Tongue (tissue), 1 donor: ENCODE measurements at regions not wholly inside any gene's neighbourhood (a gene's known extent, or its start where the extent isn't known, plus 50 kb on each side); places are given as distances from the start of the nearest gene placed in this dataset.

Experiments
- DNase-seq: peaks from one replicate; pipeline ENCODE4 v3.0.0-alpha.2; 2015

DNA sequence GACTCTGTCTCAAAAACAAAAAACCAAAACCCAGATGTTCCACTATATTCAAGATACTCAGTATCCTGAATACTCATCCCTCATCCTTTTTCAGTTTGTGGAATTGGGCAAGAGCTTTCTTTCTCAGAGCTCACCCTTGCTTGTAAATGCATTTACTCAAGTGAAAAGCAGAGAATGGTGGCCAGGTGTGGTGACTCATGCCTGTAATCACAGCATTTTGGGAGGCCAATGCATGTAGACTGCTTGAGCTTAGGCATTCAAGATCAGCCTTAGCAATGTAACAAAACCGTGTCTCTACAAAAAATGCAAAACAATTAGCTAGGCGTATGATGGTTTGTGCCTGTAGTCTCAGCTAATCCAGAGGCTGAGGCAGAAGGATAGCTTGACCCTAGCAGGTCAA is 553.2 kb upstream of the AMELY start:
- DNase-seq: no peak

DNA sequence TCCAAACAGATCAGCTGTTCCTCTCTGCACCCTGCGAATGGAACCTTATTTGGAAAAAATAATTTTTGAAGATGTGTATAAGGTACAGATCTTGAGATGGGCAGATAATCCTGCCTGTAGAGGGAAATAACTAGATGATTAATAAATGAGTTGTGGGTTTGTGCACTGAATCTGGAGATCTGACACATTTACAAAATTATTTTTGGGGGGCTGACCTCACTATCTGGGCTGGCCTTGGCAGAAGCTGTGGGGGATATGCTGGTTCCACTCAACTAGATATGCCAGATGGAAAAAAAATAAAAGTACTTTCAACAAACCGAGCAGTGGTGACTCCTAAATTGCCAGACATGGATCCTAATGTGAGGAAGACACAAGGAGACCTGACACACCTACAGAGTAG is 552.2 kb upstream of the AMELY start:
- no peak for DNase-seq

DNA sequence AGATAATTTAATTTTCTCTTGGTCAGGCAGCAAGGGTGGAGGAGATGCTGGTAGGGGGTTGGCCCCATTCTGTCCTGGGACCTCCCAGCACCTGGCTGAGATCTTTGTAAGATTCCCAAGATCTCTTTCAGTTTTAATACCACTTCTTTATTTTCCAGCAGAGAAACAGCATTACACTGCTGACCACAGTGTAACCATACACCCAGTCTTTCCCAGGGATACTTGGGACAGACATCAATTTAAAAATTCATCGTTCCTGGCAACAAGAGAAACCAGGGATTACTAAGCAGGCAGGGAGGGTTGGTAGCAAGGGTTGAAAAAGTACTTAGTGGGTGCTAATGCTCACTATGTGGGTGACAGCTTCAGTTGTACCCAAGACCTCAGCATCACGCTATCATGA is 551.6 kb upstream of the AMELY start:
- no peak for DNase-seq

DNA sequence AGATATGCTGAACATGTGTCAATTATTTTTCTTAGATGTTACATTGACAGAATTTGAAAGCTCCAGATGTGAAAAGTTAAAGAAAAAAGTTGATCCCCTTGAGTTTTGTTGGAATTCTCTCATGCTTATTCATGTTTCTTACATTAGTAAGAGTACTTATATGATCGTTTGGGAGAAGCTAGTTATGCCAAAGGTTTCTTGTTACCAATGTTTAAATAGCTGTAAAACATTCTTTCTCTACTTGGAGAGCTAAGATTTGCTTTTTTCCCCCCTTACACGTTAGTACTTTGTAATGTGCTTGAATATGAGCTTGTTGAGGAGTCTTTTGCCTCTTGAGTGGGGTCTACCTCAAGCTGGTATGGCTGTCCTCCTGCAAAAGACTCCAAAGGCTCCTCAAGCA is 551.1 kb upstream of the AMELY start:
- peak; percentile 40 for DNase-seq

DNA sequence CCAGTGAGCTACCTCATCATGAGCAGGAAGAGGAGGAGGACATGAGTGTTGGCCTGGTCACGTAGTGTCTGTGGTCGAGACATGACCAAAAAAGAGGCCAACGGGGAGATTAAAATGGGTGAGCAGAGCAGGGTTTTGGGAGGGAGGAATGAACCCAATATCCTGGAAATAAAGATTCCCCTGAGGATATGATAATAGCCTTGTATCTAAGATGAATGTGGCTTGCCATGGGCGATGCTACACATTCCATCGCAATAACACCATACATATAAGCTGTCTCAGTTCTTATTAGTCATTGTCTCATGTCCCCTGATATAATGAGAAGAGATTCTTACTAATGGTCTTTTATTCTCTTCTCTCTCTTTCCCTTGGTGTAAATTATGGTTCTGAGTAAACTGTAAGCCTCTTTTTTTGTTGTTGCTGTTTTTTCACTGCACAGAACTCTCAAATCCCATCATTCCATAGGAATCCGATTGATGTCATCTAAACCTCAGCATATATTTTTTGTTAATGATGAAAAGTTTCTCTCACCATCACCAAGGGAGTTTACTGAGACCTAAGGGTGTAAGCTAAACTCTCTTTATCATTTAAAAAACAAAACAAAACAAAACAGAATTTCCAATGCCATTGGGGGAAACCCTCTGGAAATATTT is 550.4 kb upstream of the AMELY start:
- no peak for DNase-seq

DNA sequence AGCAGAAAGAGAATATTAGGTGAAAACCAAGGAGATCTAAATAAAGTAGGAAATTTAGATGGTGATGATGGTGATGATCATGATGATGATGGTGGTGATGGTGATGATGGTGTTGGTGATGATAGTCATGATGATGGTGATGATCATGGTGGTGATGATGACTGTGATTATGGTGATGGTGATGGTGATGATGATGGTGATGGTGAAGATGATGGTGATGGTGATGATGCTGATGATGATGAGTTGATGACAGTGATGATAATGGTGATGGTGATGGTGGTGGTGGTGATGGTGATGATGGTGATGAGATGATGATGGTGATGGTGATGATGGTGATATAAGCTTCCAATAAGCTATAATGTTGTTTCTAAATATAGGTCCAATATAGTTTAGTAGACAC is 548.2 kb upstream of the AMELY start:
- no peak for DNase-seq

DNA sequence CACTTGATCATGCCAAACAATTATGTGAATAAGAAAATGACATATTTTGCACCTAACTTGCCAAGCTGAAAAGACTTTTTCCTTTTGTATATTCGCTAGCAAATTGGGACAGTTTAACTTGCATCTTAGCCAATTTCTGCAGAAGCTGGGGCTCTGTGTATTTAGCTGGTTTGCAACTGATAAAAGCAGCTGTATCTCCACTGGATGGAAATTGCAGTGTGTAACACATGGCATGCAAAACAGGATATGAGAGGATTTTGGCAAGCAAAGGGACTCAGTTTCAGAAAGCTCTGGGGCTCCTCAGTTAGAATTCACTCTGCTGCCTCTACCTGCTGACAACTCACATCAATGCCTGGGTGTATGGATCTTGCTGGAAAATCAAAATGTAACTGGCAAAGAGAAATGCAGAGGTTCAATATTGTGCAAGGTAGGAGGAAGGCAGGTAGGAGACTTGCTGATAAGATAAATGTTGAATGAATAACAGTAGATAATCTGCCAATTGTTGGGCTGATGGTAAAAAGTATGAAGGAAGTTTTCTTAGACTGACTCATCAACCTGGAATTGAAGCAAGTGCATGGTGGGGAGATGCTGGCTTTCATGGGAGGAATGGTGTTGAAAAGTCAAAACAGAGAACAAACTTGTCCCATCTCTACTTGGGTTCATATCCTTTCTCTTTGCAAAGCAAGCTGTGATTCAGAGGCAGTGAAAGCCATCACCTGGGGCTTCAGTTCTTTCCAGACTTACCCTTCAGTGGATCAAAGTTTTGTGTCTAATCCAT is 546.9 kb upstream of the AMELY start:
- DNase-seq: peak; percentile 81

DNA sequence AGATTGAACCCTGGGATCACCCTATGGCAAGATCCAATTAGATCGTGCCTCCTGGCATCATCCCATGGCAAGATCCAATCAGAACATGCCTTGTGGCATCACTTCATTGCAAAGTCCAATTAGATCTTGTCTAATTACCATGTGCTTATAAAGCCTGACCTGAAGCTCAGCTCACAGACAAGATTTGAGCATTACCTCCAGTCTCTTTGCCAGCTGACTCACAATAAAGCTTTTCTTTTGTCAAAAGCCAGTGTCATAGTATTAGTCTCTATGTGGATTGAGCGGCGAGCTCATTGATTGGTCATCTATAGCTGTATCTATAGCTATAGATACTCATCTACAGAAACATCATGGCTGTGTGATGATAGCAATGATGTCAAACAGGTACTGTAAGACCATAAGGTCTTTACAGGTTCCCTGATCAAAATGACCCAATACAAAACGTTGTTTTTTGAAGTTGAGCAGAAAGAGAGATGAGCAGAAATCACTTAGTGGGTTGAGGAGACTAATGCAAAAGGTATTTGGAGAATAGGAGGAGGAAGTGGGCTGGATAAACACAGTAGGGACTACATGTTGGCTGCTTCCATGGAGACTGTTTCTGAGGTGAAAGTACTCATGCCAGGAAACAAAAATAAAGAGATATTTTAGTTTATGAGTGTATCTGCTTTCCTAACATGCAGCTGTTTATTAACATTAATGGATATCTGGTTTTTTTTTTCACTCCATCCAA is 545.9 kb upstream of the AMELY start:
- peak; percentile 54 for DNase-seq

DNA sequence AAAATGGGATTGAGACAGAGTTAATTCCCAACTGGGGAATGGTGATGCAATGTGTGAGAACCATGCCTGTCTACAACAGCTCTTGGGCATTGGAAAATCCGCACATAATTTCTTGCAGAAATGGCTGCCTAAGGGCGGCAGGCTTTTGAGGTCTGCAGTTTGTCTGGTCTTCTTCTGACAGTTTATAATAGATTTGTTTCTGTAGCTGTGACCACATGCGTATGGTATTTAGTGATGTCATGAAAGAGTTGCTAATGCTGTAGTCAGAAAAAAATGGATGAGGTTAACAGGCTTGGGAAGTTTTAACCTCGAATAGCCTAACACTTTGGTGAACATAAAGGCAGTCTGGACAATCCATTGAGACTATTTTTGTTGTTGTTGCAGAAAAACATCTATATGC is 544.1 kb upstream of the AMELY start:
- DNase-seq: peak; percentile 44

DNA sequence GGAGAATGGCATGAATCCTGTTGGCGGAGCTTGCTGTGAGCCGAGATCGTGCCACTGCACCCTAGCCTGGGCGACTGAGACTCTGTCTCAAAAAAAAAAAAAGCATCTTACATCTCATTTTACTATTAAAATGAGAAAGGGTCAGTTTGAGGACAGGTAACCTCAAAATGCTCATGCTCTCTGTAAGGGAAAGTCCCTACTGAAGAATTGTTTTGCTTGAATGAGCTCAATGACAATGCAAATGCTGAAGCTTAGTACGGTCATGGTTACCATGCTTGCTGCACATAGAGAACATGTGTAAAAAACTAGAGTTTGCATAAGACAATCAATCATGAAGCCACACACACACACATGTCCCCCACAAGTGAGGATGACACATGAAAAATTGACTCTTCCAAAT is 541.8 kb upstream of the AMELY start:
- no peak for DNase-seq

DNA sequence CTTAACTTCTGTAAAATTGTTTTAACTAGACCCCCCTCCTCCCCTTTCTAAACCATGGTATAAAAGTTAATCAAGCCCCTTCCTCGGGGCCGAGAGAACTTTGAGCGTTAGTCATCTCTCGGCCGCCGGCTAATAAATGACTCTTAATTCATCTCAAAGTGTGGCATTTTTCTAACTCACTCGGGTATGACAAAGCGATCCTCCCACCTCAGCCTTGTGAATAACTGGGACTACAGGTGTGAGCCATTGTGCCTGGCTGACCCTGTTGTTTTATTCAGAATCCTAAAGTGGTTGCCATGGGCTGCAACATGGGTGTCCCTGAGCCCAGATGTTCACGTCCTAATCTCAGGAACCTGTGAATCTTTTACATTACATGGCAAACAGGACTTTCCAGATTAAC is 540.7 kb upstream of the AMELY start:
- DNase-seq: no peak

DNA sequence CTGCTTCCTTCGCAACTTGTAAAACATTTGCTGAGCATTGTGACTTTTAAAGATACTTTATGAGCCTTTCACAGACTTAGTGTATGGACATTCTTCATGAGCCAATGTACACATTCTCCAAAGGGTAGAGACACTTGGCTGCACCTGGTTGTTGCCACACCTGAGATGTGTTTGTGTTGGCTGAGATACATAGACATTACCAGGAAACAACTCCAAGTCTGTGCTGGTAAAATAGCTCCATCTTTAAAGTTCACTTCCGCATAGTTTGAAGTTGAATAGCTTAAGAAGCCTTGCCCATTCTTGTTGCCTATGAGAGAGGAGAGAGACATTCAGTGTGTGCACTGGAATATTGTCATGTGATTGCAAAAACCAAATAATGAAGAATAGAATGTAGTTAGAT is 538.3 kb upstream of the AMELY start:
- no peak for DNase-seq

DNA sequence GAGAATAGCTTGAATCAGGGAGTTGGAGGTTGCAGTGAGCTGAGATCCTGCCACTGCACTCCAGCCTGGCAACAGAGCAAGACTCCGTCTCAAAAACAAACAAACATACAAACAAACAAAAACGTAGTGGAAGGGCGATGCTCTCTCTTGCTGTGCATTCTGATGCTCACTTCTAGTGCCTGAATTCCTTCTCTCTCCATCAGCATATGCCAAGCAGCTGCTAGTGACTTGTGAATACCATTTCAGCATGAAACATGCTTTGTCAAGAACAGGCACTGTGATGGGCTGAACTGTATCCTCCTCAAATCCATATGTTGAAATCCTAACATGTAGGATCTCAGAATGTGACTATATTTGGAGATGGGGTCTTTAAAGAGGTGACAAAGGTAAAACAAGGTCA is 537.1 kb upstream of the AMELY start:
- DNase-seq: no peak

DNA sequence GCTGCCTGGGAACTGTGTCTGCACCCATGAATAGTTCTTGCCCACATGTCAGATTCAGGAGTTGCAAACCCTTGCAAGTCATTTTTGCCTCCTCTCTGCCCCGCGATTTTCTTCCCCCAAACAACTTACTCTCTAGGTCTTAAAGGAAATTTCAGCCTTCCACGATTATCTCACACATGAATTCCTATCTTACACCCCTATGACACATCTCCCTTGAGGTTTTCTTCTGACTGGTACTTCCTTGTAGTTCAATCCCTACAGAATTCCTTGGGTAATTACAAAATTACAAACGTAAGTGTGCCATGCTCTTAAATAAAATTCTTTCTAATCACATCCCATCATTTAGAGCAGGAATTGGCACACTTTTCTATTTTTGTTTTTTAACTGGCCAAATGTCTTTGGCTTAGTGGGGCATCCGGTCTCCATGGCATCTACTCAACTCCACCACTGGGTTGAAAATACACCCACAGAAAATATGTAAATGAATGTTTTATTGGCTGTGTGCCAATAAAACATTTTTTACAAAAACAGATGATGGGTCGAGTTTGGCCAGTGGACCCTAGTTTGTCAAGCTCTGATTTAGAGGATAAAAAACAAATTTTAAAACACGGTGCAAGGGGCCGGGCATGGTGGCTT is 536.4 kb upstream of the AMELY start:
- peak; percentile 34 for DNase-seq

DNA sequence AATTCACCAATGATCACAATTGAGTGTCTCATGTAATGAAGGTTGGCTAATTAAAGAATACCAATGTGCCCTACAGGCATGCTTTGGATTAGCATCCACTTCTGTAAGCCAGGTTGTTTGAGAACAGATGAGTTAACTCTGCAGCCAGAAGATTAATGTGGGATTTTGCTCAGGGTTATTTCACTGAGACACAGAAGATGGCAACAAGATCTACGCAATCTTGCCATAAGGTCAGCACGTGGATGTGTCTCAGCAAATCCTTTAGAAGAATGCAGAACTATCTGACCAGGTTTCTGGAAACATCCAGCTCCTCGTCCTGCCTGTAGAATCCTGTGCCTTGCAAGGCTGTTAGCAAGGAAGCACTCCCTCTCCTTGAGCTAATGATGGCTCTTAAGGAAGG is 532.6 kb upstream of the AMELY start:
- DNase-seq: no peak

DNA sequence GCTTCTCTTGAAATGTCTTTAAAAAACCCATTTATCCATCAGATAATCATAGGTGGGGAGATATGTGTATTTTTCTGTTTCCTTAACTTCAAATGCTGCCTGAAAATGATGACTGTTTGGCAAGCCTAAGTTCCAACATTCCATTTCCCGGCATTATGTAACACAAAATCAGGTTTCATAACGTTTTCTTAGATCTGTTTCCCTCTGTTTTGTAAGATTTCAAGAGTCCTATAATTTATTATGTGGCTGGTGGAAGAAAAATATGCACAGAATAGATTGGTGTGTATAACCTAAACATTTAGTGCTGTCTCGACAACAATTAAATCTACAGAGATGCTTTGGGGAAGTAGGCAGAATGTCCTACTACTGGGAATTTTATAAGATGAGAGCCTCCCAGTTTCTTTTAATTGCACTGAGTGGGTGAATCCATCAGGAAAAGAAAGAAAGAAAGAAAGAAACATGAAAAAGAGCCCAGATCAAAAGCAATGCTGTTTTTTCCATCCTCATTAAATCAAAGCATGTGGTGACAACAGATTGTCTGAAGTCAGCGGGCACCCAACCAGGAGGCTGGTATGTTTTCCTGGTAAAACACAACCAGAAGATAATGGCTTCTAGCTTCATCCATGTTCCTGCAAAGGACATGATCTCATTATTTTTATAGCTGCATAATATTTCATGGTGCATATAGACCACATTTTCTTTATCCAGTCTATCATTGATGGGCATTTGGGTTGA is 529.4 kb upstream of the AMELY start:
- no peak for DNase-seq

DNA sequence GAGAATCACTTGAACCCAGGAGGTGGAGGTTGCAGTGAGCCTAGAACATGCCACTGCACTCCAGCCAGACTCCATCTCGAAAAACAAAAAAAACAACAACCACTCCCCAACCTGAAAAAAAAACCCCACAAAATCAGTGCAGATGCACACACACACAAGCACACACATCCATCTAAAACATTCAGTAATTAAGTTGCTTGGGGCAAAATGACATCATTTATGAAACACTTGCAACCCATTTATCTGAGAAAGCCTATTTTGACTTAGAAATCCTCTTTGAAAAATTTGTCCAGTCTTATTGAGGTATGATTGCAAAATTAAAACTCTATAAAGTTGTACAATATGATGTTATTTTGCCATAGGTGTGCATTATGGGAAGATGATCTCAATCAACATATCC is 525.5 kb upstream of the AMELY start:
- DNase-seq: no peak

DNA sequence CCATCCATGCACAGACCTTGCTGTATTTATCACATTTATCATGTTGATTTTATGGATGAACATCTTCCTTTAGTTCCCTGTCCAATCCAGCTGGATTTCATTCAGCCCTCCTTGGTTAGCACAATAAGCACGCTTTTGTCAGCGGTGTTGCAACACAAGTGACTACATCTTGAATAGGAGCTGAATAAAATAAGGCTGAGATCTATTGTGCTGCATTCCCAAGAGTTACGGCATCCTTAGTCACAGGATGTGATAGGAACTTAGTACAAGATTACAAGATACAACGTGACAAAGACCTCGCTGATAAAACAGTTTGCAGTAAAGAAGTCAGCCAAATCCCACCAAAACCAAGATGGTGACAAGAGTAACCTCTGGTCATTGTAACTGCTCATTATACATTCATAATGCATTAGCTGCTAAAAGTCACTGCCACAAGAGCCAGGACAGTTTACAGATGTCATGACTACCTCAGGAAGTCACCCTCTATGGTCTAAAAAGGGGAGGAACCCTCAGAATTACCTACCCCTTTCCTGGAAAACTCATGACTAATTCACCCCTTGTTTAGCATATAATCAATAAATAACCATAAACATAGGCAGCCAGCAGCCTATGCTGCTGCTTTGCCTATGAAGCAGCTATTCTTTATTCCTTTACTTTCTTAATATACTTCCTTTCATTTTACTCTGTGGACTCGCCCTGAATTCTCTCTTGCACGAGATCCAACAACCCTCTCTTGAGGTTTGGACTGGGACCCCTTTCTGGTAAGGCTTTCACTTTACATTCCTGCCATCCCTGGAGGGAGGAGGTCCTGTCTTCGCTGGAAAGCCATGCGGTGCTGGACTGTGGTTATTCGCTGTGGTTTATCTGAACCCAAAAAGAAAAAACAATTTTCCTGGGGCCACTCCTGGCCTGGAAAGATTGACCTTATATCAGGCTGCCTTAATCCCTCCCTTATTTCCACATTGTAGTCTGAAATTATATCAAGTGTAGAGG is 522.6 kb upstream of the AMELY start:
- no peak for DNase-seq

DNA sequence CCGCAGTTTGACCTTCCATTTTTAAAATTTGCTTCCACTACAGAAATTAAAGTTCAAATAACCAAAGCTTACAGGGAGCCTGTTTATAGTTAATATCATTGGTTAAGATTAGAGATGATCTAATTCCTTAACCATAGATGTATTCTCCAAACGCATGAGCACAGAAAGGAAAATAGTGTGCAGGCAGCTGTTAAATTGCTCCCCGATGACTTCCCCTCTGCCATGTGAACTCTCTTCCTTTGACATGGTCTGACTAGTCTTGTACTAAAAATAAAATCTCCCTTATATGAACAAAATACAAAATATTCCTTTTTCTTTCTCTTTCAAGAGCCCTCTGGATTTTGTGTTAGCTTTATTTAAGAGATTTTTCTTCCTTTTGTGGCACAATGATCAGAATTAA is 507.6 kb upstream of the AMELY start:
- peak; percentile 21 for DNase-seq

DNA sequence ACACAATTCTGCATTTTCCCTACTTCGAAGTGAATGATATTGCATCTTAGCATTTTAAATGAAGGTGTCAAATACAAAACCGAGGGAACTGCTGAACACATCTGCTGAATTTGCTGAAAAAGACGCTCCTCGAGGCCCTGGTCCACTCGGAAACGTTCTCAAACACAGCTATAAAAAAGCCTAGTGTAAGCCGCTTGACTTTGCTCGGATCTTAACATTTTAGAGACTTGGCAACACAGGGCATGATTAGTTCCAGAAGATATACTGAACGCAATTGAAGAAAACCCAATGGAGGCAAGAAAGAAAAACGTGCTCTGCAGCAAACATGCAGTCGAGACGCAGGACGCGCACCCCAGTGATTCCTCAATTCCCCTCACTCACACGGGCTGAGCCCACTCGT is 506.4 kb upstream of the AMELY start:
- DNase-seq: peak; percentile 67

DNA sequence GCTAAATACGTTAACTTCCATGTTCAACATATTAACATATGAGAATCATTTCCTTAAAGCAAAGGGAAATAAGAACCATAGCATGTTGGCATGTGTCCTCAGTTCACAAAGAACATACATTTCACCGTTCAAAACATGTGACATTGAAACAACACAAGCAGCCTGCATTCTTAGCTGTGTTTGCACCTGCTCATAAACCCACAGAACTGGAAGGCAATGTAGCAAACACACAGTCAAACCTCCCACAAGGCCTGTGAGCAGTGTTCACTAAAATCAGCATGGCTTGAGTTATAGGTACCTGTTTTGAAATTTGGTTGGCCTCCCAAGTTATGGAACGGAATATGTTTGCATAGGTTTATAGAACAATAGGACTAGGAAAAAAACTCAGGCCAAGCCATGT is 504.9 kb upstream of the AMELY start:
- peak; percentile 5 for DNase-seq
